ENCODE measurements at regions not wholly inside any gene's neighbourhood (a gene's known extent, or its start where the extent isn't known, plus 50 kb on each side); places are given as distances from the start of the nearest gene placed in this dataset.

DNA sequence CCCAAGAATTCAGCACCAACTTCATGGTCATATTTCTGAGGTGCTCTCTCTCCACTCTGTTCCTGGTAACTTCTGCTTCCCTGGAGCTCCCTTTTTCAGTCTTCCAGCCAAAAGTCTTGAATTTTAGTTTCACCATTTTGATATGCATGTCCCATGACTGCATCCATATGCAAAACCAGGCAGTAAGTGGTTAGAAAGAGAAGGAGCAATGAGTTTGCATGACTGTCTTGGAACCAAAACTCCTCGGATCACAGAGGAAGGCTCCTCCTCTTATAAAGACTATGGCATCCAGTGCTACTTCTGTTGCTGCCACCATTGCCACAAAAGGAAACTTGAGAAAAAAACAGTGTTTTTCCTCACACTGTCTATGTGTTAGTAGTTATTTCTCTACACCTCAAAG is 269.1 kb upstream of the GLI3 start:
- 100% methylated on average over 1 of the region's 1 CpG; no CpG with 5 or more reads in 1 of the 2 experiments for WGBS, 2 experiments (ENCODE audit: extremely low coverage in 1 of 2, insufficient coverage in 1 of 2, insufficient read length in 1 of 2, insufficient replicate concordance in 2 of 2, low coverage in 1 of 2, low lambda C conversion rate in 2 of 2, missing lambda C conversion rate in 1 of 2)
- Histone ChIP-seq H3K23ac (ENCODE audit: insufficient read length) (no peak overlapping the region), H3K56ac (replicated peaks; ENCODE audit: insufficient read length, low read depth, low read length) (no peak overlapping the region), H3K27ac (ENCODE audit: low read depth, low read length) (no peak overlapping the region), H2BK12ac (ENCODE audit: low read depth, low read length) (no peak overlapping the region), H3K23me2 (ENCODE audit: low read depth, low read length) (no peaks in the 10 kb centered on the region), H2AFZ (ENCODE audit: low read length) (no peak overlapping the region), H3K79me1 (ENCODE audit: low read depth, low read length) (no peaks in the 10 kb centered on the region), H3K36me3 (ENCODE audit: control insufficient read depth in 2 of 4, insufficient read depth in 4 of 4, low read length in 3 of 4) (no peaks in the 10 kb centered on the region), H3K4me2 (ENCODE audit: insufficient read depth in 1 of 2, low read depth in 2 of 2, low read length in 2 of 2) (no peak overlapping the region), H3K4ac (replicated peaks; ENCODE audit: insufficient read length, low read depth, low read length) (no peak overlapping the region), H3K9me3 (ENCODE audit: insufficient read depth in 2 of 2, low read depth in 1 of 2, low read length in 1 of 2) (no peaks in the 10 kb centered on the region), H4K20me1 (replicated peaks in 1 of 2; ENCODE audit: control insufficient read depth in 1 of 2, insufficient read depth in 2 of 2, low read length in 2 of 2) (no peaks in the 10 kb centered on the region), H3K4me1 (replicated peaks in 1 of 4; ENCODE audit: control insufficient read depth in 3 of 4, insufficient read depth in 4 of 4, low read length in 3 of 4) (no peaks in the 10 kb centered on the region), H2BK20ac (ENCODE audit: low read length) (no peak overlapping the region), H4K8ac (ENCODE audit: extremely low read depth, insufficient read depth, low read length) (no peak overlapping the region), H2BK15ac (ENCODE audit: low read length) (no peak overlapping the region), H3K27me3 (replicated peaks in 1 of 4; ENCODE audit: control insufficient read depth in 3 of 4, extremely low read depth in 1 of 4, insufficient read depth in 3 of 4, low read length in 3 of 4) (no peaks in the 10 kb centered on the region), H3K18ac (ENCODE audit: extremely low read depth, low read length) (no peak overlapping the region), H4K5ac (ENCODE audit: insufficient read length, low read depth, low read length) (no peak overlapping the region), H3K79me2 (ENCODE audit: control insufficient read depth in 1 of 2, insufficient read depth in 2 of 2, low read length in 2 of 2) (no peaks in the 10 kb centered on the region), H3K14ac (ENCODE audit: insufficient read length) (no peak overlapping the region), H2BK120ac (replicated peaks; ENCODE audit: low read depth, low read length) (no peak overlapping the region), H2BK5ac (ENCODE audit: low read depth, low read length) (no peak overlapping the region), H3K4me3 (ENCODE audit: extremely low read depth in 1 of 4, insufficient read depth in 2 of 4, low read depth in 3 of 4, low read length in 4 of 4) (no peak overlapping the region), H4K91ac (replicated peaks; ENCODE audit: insufficient read length, low read length) (no peak overlapping the region), H3K9ac (replicated peaks in 1 of 4; ENCODE audit: extremely low read depth in 1 of 4, low read depth in 3 of 4, low read length in 3 of 4) (no peak overlapping the region), H2AK5ac (ENCODE audit: low read depth, low read length) (no peak overlapping the region)
- POLR2A ChIA-PET (ENCODE audit: partially characterized antibody), result interaction anchor here (1.4 kb wide), 1 partner anchor 11 kb away, joined by 3 read pairs; no protein-coding TSS in a partner anchor
- CTCF ChIA-PET (ENCODE audit: partially characterized antibody), result interaction anchor here (1.1 kb wide), 1 partner anchor 336 kb away, joined by 3 read pairs; no protein-coding TSS in a partner anchor
- no peak for TF ChIP-seq SRF (IDR thresholded peaks at IDR 0.05; ENCODE audit: low read depth, low read length)
- DNase-seq (ENCODE audit: low read depth in 1 of 2, low spot score in 2 of 2) (no peak), FAIRE-seq (no peak)

All from H1 (cell line).